Neural cell (in vitro differentiated cells): ENCODE measurements at regions not wholly inside any gene's neighbourhood (a gene's known extent, or its start where the extent isn't known, plus 50 kb on each side); places are given as distances from the start of the nearest gene placed in this dataset.

Experiments
- H2AFZ ChIP-seq: fragments of 200-600, 300-800 bp; sonication (generic), shearing (Covaris generic); 2 replicates; pipeline ENCODE4 v1.6.0; 2014; ENCODE audit warnings: low read depth, mild to moderate bottlenecking, antibody characterized with exemption, low read length, moderate library complexity
- H3F3A ChIP-seq: fragments of 200-600 bp; shearing (Covaris generic); 2 replicates; pipeline ENCODE4 v1.6.1; 2016; ENCODE audit warnings: mild to moderate bottlenecking, moderate library complexity, mixed read lengths, antibody characterized with exemption, low read length; ENCODE audit not compliant: insufficient read depth, poor library complexity, severe bottlenecking
- H3K27ac ChIP-seq: fragments of 200-600, 300-800 bp; sonication (generic), shearing (Covaris generic); 2 replicates; pipeline ENCODE4 v1.5.1; 2014; ENCODE audit warnings: mild to moderate bottlenecking, low read length, moderate library complexity
- H3K27me3 ChIP-seq: fragments of 300-800, 200-600 bp; sonication (generic), shearing (Covaris generic); 2 replicates; pipeline ENCODE4 v1.6.0; 2014; ENCODE audit warnings: mild to moderate bottlenecking, low read depth, low read length, moderate library complexity; ENCODE audit not compliant: insufficient read depth
- H3K36me3 ChIP-seq: fragments of 300-800, 200-600 bp; sonication (generic), shearing (Covaris generic); 2 replicates; pipeline ENCODE4 v1.5.1; 2014; ENCODE audit warnings: mild to moderate bottlenecking, antibody characterized with exemption, low read length, moderate library complexity; ENCODE audit not compliant: insufficient read depth
- H3K4me2 ChIP-seq: fragments of 300-800, 200-600 bp; sonication (generic), shearing (Covaris generic); 2 replicates; pipeline ENCODE4 v1.6.0; 2014; ENCODE audit warnings: mild to moderate bottlenecking, low read length
- H3K4me3 ChIP-seq: fragments of 300-800, 200-600 bp; sonication (generic), shearing (Covaris generic); 2 replicates; pipeline ENCODE4 v1.5.1; 2014; ENCODE audit warnings: mild to moderate bottlenecking, low read length, moderate library complexity
- H3K79me2 ChIP-seq: fragments of 200-600 bp; shearing (Covaris generic); replicated peaks from 2 replicates; pipeline ENCODE4 v1.6.0; 2014; ENCODE audit warnings: mild to moderate bottlenecking, low read length, moderate library complexity; ENCODE audit not compliant: insufficient read depth
- H3K9ac ChIP-seq: fragments of 300-800, 200-600 bp; sonication (generic), shearing (Covaris generic); 2 replicates; pipeline ENCODE4 v1.6.1; 2016; ENCODE audit warnings: mild to moderate bottlenecking, low read length, mixed read lengths
- H3K9me2 ChIP-seq: fragments of 200-600 bp; shearing (Covaris generic); 2 replicates; pipeline ENCODE4 v1.6.1; 2016; ENCODE audit warnings: mild to moderate bottlenecking, low read length, mixed read lengths; ENCODE audit not compliant: insufficient read depth
- H3K9me3 ChIP-seq: fragments of 200-600, 300-800 bp; sonication (generic), shearing (Covaris generic); 2 replicates; pipeline ENCODE4 v1.6.1; 2016; ENCODE audit warnings: mild to moderate bottlenecking, mixed run types, low read length, moderate library complexity, mixed read lengths
- H4K20me1 ChIP-seq: fragments of 200-600 bp; shearing (Covaris generic); 2 replicates; pipeline ENCODE4 v1.6.1; 2016; ENCODE audit warnings: mild to moderate bottlenecking, mixed run types; ENCODE audit not compliant: insufficient read depth
- EP300 ChIP-seq: fragments of 450-650 bp; conservative IDR thresholded peaks from 2 replicates; pipeline ENCODE4 v1.6.1; 2014; ENCODE audit warnings: antibody characterized with exemption, mild to moderate bottlenecking, moderate library complexity; ENCODE audit not compliant: poor library complexity, severe bottlenecking
- EZH2 ChIP-seq: fragments of 200-600, 300-800 bp; shearing (Covaris generic), sonication (generic); IDR thresholded peaks from 2 replicates; pipeline ENCODE4 v1.6.1; 2014; ENCODE audit warnings: antibody characterized with exemption, low read length, borderline replicate concordance, mild to moderate bottlenecking; ENCODE audit not compliant: insufficient read depth, poor library complexity, severe bottlenecking
- MXI1 ChIP-seq: fragments of 450-650 bp; conservative IDR thresholded peaks from 2 replicates; pipeline ENCODE4 v1.6.1; 2014; ENCODE audit warnings: antibody characterized with exemption, mild to moderate bottlenecking; ENCODE audit not compliant: poor library complexity, severe bottlenecking
- POLR2AphosphoS5 ChIP-seq: IDR thresholded peaks from 2 replicates; pipeline ENCODE4 v1.6.1; 2012
- RAD21 ChIP-seq: fragments of 450-650 bp; conservative IDR thresholded peaks from 2 replicates; pipeline ENCODE4 v1.6.1; 2014; ENCODE audit warnings: antibody characterized with exemption, mild to moderate bottlenecking, moderate library complexity
- SMC3 ChIP-seq: fragments of 450-650 bp; conservative IDR thresholded peaks from 2 replicates; pipeline ENCODE4 v1.6.1; 2014; ENCODE audit warnings: antibody characterized with exemption, mild to moderate bottlenecking, moderate library complexity; ENCODE audit not compliant: poor library complexity
- TAF1 ChIP-seq: IDR thresholded peaks from 2 replicates; pipeline ENCODE4 v1.6.1; 2012; ENCODE audit warnings: low read depth
- TF ChIP-seq, protein P1 (sequence below): fragments of 450-650 bp; IDR thresholded peaks from 2 replicates; pipeline ENCODE4 v1.5.1; 2014; ENCODE audit warnings: antibody characterized with exemption, mild to moderate bottlenecking, moderate library complexity; ENCODE audit not compliant: poor library complexity, severe bottlenecking
- TF ChIP-seq, protein P2 (sequence below): IDR thresholded peaks from 2 replicates; pipeline ENCODE4 v1.6.1; 2012; ENCODE audit warnings: borderline replicate concordance

DNA sequence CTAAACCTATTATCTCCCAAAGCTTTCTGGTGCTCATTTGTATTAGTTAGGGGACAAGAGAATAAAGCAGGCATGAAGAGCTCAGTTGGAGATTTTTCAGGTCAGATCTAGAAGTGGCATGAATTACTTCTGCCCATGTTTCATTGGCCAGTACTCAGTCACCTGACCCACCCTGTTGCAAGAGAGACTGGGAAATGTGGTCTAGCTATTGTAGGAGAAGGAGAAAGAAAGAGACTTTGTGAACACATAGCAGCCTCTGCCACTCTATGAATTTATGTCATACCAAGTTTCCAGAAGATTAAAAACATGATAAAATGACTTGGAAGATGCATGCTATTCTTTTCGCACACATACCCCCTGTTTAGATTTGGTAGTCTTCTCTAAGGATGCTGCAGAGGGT is 302.3 kb upstream of the RUNX1 start:
- Histone ChIP-seq H3K36me3 (no peaks in the 10 kb centered on the region), H3K4me2 (no peak overlapping the region), H3F3A (no peaks in the 10 kb centered on the region), H3K9me2 (no peaks in the 10 kb centered on the region), H3K9ac (no peak overlapping the region), H3K9me3 (no peaks in the 10 kb centered on the region), H4K20me1 (no peaks in the 10 kb centered on the region), H3K27ac (no peak overlapping the region), H2AFZ (no peak overlapping the region), H3K4me3 (no peak overlapping the region), H3K79me2 (no peaks in the 10 kb centered on the region), H3K27me3 (no peaks in the 10 kb centered on the region)
- TF ChIP-seq EP300, result no peak
- TF ChIP-seq EZH2, result no peak
- TF ChIP-seq, protein P1, sequence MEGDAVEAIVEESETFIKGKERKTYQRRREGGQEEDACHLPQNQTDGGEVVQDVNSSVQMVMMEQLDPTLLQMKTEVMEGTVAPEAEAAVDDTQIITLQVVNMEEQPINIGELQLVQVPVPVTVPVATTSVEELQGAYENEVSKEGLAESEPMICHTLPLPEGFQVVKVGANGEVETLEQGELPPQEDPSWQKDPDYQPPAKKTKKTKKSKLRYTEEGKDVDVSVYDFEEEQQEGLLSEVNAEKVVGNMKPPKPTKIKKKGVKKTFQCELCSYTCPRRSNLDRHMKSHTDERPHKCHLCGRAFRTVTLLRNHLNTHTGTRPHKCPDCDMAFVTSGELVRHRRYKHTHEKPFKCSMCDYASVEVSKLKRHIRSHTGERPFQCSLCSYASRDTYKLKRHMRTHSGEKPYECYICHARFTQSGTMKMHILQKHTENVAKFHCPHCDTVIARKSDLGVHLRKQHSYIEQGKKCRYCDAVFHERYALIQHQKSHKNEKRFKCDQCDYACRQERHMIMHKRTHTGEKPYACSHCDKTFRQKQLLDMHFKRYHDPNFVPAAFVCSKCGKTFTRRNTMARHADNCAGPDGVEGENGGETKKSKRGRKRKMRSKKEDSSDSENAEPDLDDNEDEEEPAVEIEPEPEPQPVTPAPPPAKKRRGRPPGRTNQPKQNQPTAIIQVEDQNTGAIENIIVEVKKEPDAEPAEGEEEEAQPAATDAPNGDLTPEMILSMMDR, result no peak
- TF ChIP-seq POLR2AphosphoS5, result no peak

DNA sequence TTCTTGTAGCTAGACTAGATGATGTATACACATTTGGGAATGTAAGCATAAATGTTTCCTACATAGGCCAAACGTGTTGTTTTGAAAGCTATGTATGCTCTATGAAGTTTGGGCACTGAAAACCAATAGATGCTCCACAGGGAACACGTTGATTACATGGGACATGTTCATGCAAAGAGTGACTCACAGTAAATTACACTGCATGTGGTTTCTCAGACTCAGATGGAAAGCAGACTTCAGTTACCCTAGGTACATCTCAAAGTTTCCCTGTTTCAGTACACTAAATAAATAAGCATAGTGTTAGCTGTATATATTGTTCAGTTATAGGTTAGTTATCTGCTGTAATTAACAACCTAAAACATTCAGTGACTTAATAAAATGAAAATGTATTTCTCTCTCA is 301.9 kb upstream of the RUNX1 start:
- H3K27ac ChIP-seq, result no peak overlapping the region
- H2AFZ ChIP-seq, result no peak overlapping the region
- H3F3A ChIP-seq, result no peaks in the 10 kb centered on the region
- no peak overlapping the region for H3K4me3 ChIP-seq
- TF ChIP-seq POLR2AphosphoS5 (no peak), SMC3 (no peak), EZH2 (no peak), EP300 (no peak), RAD21 (no peak), MXI1 (no peak), TAF1 (no peak)
- TF ChIP-seq, protein P1, result no peak
- TF ChIP-seq, protein P2, sequence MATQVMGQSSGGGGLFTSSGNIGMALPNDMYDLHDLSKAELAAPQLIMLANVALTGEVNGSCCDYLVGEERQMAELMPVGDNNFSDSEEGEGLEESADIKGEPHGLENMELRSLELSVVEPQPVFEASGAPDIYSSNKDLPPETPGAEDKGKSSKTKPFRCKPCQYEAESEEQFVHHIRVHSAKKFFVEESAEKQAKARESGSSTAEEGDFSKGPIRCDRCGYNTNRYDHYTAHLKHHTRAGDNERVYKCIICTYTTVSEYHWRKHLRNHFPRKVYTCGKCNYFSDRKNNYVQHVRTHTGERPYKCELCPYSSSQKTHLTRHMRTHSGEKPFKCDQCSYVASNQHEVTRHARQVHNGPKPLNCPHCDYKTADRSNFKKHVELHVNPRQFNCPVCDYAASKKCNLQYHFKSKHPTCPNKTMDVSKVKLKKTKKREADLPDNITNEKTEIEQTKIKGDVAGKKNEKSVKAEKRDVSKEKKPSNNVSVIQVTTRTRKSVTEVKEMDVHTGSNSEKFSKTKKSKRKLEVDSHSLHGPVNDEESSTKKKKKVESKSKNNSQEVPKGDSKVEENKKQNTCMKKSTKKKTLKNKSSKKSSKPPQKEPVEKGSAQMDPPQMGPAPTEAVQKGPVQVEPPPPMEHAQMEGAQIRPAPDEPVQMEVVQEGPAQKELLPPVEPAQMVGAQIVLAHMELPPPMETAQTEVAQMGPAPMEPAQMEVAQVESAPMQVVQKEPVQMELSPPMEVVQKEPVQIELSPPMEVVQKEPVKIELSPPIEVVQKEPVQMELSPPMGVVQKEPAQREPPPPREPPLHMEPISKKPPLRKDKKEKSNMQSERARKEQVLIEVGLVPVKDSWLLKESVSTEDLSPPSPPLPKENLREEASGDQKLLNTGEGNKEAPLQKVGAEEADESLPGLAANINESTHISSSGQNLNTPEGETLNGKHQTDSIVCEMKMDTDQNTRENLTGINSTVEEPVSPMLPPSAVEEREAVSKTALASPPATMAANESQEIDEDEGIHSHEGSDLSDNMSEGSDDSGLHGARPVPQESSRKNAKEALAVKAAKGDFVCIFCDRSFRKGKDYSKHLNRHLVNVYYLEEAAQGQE, result no peak
- H3K9me2 ChIP-seq, result no peaks in the 10 kb centered on the region
- H3K4me2 ChIP-seq, result no peak overlapping the region
- H4K20me1 ChIP-seq, result no peaks in the 10 kb centered on the region
- no peaks in the 10 kb centered on the region for H3K9me3 ChIP-seq
- no peaks in the 10 kb centered on the region for H3K36me3 ChIP-seq
- no peaks in the 10 kb centered on the region for H3K27me3 ChIP-seq
- H3K9ac ChIP-seq, result no peak overlapping the region
- no peaks in the 10 kb centered on the region for H3K79me2 ChIP-seq
